ENCODE measurements at regions not wholly inside any gene's neighbourhood (a gene's known extent, or its start where the extent isn't known, plus 50 kb on each side); places are given as distances from the start of the nearest gene placed in this dataset.
A peak's percentile ranks its signal among the peaks of the same experiment; 100 is the strongest.
"Not testable (repeated sequence)": the region's sequence is repeated elsewhere in the genome, so short reads cannot be mapped to it uniquely, and the experiment has no call there.

DNA sequence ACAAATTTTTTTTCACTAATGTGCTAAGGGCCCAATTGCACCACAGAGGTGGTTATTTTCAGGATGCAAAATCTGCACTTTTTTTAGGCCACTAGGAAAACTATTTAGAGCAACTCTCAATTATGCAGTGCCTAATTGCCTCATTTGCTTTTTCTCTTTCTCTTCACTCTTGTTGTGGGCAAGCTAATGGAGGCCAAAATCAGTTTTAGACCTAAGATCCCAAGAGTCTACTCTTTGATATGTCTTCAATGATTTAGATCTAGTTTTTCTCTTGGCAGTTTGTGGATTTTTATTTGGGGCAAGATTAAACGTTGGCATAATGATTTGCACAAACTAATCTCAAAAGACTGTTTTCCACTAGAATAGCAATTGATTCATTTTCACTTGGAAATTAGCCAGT is 1996.9 kb downstream of the LRRC4C start:
- no peak for DNase-seq

DNA sequence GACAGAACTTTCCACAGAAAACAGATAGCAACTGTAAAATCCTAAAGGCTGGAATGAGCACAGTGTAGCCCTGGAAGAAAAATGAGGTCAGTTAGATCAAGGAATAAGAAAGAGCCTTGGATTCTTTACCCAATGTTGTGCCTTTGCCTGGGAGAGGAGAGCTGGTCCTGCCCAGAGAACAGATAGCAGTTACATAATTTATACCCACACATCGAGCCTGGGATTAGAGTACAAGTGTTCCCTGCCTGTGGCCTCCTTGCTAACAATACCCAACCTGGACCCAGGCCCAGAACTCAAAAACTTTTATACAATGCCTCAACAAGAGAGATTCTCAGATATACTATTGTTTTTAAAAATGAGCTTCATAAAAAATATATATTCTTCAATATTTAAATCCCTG is 1998.4 kb downstream of the LRRC4C start:
- no peak for DNase-seq

DNA sequence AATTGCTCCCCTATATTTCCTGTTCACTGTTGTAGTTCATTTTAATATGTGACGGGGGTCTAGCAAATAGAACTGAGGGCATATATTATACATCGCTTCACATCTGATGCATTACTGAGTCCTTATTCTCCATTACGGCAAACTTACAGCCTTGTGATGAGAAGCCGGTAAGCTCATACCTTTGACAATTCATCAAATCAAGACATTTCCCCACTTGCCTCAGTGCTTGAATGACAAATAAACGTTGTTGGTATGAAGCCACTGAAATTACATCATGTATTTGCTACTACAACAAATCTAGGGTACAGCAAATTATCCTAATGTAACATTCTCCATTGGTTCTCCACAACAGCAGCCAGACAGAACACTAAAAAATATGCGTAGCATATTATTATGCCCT is 1999.8 kb downstream of the LRRC4C start:
- no peak for DNase-seq

DNA sequence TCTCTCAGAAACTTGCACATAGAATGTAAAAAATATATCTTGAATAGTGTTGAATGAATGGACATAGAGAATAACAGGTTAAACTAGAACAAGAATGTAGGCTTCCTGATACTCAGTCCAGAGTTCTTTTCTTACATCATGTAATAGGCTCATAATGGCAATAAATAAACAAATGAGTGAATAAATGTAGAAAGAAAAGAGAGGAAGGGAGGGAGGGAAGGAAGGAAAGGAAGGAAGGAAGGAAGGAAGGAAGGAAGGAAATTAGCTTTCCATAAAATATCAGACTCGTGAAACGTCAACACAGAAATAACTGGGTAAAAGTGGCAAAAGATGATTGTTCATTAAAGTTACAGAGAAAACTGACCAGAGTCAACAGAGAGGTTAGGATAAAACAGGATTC is 2001.0 kb downstream of the LRRC4C start:
- no peak for DNase-seq

GRCh38 chr11:39443424-39444022 is 2015.9 kb downstream of the LRRC4C start:
- no peak for DNase-seq

DNA sequence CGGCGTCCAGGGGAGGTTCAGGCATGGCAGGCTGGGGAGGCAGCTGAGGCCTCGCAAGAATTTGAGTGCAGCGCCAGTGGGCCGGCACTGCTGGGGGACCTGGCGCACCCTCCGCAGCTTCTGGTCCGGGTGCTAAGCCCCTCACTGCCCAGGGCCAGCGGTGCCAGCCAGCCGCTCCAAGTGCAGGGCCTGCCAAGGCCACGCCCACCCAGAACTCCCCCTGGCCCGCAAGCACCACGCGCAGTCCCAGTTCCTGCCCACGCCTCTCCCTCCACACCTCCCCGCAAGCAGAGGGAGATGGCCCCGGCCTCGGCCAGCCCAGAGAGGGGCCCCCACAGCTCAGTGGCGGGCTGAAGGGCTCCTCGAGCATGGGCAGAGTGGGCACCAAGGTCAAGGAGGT is 2017.3 kb downstream of the LRRC4C start:
- no peak for DNase-seq

GRCh38 chr11:39435641-39436040 is 2023.8 kb downstream of the LRRC4C start:
- no peak for DNase-seq

- no peak for DNase-seq
Observed at GRCh38 chr11:39434466-39434865, 2025.0 kb downstream of the LRRC4C start.

GRCh38 chr11:39432929-39433328 is 2026.5 kb downstream of the LRRC4C start:
- DNase-seq: no peak

DNA sequence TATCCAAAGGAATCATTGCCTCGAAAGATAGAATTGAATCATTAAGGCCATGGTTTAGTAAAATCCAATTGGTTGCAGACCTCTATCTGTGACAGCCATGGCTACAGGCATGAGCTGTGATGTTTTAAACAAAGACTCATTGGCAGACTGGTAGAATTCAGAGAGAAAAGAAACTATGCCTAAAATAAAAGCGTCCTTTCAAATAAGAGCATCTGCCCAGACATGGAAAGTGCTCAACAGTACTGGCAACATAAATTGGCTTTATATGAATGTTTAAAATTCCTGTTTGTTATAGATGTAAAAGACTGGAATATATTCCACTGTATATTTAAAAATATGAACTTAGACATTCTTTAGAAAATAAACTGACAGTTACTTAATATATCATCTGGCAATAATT is 2034.2 kb downstream of the LRRC4C start:
- DNase-seq: no peak

- DNase-seq: no peak
Observed at GRCh38 chr11:39412117-39412516, 2047.3 kb downstream of the LRRC4C start.

- DNase-seq: no peak
Observed at GRCh38 chr11:39385911-39386310, 2073.5 kb downstream of the LRRC4C start.

DNA sequence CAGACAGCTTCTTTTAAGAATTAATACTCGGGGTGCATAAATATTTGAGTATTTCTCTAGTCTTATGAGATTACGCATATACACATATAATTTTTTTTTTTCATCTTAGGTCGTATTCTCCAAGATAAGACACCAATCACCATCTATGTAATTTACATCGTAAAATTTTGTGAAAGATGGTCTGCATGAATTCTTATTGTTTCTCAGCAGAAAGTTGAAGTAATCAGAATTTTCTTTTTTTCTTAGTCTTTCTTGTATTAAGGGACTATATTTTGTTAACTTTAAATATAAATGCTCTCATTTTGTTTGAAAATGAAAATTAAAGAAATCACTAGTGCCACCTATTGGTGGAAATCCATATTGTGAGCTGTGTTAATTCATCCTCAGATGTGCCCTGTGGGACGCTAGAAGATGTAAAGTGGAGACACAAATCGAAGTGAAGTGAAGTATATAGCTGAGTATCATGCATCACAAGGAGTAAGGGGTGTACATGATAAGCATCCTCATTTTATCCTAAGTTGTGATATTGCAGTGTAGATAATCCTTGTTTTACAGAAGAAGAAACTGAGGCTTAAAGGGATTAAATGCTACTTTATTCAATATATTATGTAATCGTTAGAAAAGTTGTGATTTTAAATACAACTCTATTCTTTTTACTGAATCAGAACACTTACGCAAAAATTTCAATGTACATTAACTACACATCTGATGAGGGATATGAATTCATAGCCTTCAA is 2084.3 kb downstream of the LRRC4C start:
- peak; percentile 62 for DNase-seq

- peak; percentile 45 for DNase-seq
Observed at GRCh38 chr11:39367534-39367933, 2091.9 kb downstream of the LRRC4C start.

GRCh38 chr11:39365809-39366436 is 2093.5 kb downstream of the LRRC4C start:
- DNase-seq: no peak

GRCh38 chr11:39363571-39363970 is 2095.9 kb downstream of the LRRC4C start:
- DNase-seq: no peak

GRCh38 chr11:39361557-39361956 is 2097.9 kb downstream of the LRRC4C start:
- DNase-seq: no peak

GRCh38 chr11:39345834-39346442 is 2113.5 kb downstream of the LRRC4C start:
- no peak for DNase-seq

DNA sequence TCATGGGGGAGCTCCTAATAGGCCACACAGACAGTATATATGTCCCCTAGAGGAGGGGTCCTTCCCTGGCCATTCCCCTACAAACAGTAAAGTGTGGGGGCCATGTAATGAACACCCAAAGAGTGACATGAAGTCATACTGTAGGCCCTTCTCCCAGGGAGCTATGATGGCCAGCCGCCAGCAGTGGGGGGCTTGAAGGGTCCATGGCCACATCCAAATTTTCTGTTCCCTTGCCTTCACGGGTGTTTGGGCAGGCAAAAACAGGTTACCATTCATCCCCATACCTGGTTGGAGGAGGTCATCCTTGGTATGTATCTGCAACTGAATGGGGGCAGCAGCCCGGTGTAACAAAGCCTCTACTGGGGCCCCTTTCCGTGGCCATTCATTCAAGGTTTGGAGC is 2118.0 kb downstream of the LRRC4C start:
- DNase-seq: no peak

DNA sequence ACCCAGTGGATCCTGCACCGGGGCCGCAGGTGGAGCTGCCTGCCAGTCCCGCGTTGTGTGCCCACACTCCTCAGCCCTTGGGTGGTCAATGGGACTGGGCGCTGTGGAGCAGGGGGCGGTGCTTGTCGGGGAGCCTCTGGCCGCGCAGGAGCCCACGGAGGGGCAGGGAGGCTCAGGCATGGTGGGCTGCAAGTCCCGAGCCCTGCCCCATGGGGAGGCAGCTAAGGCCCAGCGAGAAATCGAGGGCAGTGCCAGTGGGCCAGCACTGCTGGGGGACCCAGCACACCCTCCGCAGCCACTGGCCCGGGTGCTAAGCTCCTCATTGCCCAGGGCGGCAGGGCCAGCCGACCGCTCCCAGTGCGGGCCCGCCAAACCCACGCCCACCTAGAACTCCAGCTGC is 2126.4 kb downstream of the LRRC4C start:
- DNase-seq: not testable (repeated sequence)

- DNase-seq: no peak
Observed at GRCh38 chr11:39327302-39327701, 2132.2 kb downstream of the LRRC4C start.

DNA sequence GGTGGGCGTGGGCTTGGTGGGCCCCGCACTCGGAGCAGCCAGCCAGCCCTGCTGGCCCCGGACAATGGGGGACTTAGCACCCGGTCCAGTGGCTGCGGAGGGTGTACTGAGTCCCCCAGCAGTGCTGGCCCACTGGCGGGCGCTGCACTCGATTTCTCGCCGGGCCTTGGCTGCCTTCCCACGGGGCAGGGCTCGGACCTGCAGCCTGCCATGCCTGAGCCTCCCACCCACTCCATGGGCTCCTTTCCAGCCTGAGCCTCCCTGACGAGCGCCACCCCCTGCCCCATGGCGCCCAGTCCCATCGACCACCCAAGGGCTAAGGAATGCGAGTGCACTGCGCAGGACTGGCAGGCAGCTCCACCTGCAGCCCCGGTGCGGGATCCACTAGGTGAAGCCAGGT is 2147.6 kb downstream of the LRRC4C start:
- DNase-seq: not testable (repeated sequence)

GRCh38 chr11:39304586-39304985 is 2154.9 kb downstream of the LRRC4C start:
- DNase-seq: no peak

GRCh38 chr11:39294648-39295047 is 2164.8 kb downstream of the LRRC4C start:
- DNase-seq: no peak

Measured in CD4-positive, alpha-beta T cell treated with Interleukin-17A for 1 hour (primary cell).